Choroid plexus epithelial cell (primary cell): ENCODE measurements at regions not wholly inside any gene's neighbourhood (a gene's known extent, or its start where the extent isn't known, plus 50 kb on each side); places are given as distances from the start of the nearest gene placed in this dataset.
"Not testable (repeated sequence)": the region's sequence is repeated elsewhere in the genome, so short reads cannot be mapped to it uniquely, and the experiment has no call there.

Experiments
- DNase-seq: peaks from one replicate; pipeline ENCODE4 v3.0.0-alpha.2; 2010; ENCODE audit warnings: low read depth
- H3K4me3 ChIP-seq: 2 replicates; pipeline ENCODE4 v1.5.1; 2011; ENCODE audit warnings: low read depth, mild to moderate bottlenecking, control low read depth, low read length, moderate library complexity
- CTCF ChIP-seq: conservative IDR thresholded peaks from 2 replicates; pipeline ENCODE4 v1.5.1; 2011; ENCODE audit warnings: low read depth, mild to moderate bottlenecking, control low read depth, inconsistent platforms, low read length, moderate library complexity

DNA sequence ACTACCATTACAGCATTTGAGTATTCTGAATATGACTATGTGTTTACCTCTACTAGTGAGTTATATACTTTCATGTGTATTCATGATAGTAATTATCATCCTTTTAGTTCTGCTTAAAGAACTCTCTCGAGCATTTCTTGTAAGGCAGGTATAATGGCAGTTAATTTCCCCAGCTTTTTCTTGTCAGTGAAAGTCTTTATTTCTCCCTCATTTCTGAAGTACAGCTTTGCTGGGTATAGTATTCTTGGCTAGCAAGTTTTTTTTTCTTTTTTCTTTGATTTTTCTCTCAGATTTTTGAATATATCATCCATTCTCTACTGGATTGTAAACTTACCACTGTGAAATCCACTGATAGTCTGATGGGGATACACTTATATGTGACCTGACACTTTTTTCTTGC, 165.9 kb upstream of the ARHGAP5 start:
- no peak for DNase-seq
- TF ChIP-seq CTCF: no peak
- H3K4me3 ChIP-seq: no peak overlapping the region

GRCh38 chr14:31913370-31913769, 163.7 kb upstream of the ARHGAP5 start:
- no peak overlapping the region for H3K4me3 ChIP-seq
- no peak for DNase-seq
- no peak for TF ChIP-seq CTCF

GRCh38 chr14:31918289-31918688, 158.8 kb upstream of the ARHGAP5 start:
- not testable (repeated sequence) for H3K4me3 ChIP-seq, DNase-seq

DNA sequence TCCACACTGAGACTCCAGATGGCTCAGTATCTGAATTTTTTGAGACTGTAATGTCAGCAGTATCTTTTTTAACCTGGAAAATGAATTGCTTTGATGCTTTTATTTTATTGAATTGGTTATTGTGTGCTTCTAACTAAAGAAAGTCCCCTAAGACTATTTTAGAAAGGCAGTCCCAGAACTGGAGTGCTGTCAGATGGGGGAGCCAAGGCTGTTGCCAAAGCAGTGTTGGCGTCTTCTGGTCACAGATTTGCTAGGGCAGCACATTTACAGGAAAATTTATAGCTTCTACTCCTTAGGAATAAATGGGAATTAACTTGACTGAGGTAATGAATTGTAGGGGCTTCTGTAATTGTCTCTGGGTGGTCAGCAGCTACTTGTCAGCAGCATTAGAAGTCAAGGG, 157.1 kb upstream of the ARHGAP5 start:
- TF ChIP-seq CTCF: no peak
- no peak for DNase-seq
- no peak overlapping the region for H3K4me3 ChIP-seq

DNA sequence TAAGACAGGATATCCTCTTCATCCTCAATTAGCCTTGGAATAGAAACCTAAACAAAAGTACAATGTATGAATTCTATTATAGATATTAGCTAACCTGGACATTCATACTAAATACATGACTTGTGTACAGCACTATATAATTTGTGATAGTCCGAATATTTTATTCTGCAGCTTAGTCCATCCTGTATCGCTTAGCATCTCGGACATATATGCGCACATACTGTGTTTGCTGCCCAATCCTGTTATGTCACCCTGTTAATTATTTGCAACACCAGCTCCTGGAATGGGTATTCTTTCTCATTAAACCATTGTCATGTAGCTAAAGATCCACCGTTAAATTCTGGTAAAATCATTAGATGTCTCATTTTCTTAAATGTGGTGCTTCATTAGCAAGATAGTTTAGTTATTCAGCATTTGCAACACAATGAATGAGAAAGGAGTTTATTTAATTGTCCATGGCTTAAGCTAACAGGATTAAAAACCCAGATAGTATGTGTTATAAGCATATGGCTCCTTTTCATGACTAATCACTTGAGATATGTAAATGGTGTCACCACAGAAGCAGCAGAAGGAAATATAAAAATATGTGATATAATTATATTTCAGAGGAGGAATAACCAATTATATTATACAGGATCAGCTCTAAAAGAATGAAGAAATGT, 156.0 kb upstream of the ARHGAP5 start:
- no peak for DNase-seq
- no peak for TF ChIP-seq CTCF
- H3K4me3 ChIP-seq: no peak overlapping the region

DNA sequence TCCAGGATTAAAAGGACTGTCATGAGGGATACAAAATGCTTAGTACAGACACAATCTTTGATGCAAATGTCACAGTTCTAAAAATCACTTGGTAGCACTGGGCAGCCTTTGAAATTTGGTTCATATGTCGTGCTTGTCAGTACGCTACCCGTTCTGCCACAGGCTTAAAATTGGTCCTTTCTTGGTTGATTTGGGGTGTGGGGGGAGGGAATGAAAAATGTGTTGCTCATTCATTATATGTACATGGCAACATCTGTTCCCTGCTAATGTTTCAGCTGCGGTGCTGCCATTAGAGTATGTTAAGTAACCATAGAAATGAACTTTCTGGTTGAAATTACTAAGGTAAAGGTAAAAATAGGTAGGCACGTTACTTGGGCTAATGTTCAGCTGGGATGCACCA, 155.4 kb upstream of the ARHGAP5 start:
- no peak overlapping the region for H3K4me3 ChIP-seq
- DNase-seq: no peak
- TF ChIP-seq CTCF: no peak

- peak; percentile 76 for DNase-seq
- no peak overlapping the region for H3K4me3 ChIP-seq
- TF ChIP-seq CTCF: peak; percentile 73
These were observed 151.0 kb upstream of the ARHGAP5 start for GRCh38 chr14:31926123-31926522.
